Colonic mucosa (tissue), 4 donors: ENCODE measurements at regions not wholly inside any gene's neighbourhood (a gene's known extent, or its start where the extent isn't known, plus 50 kb on each side); places are given as distances from the start of the nearest gene placed in this dataset.

Source experiments
- DNase-seq: peaks from one replicate; pipeline ENCODE4 v3.0.0-alpha.2; 2020
- H3K27ac ChIP-seq: fragments of 200-600 bp; one replicate; pipeline ENCODE4 v1.8.0; 2021
- H3K27me3 ChIP-seq: fragments of 200-600 bp; one replicate; pipeline ENCODE4 v1.8.0; 2021
- H3K36me3 ChIP-seq: fragments of 200-600 bp; one replicate; pipeline ENCODE4 v1.8.0; 2021
- H3K4me1 ChIP-seq: fragments of 200-600 bp; one replicate; pipeline ENCODE4 v1.8.0; 2021; ENCODE audit warnings: mild to moderate bottlenecking
- H3K4me3 ChIP-seq: fragments of 200-600 bp; one replicate; pipeline ENCODE4 v1.8.0; 2021
- H3K9ac ChIP-seq, 2 donors: one replicate each; pipeline ENCODE4 v1.7.0; 2013; ENCODE audit warnings: control low read depth in 2 of 2, low read depth in 2 of 2, low read length in 2 of 2
- H3K9me3 ChIP-seq: fragments of 200-600 bp; one replicate; pipeline ENCODE4 v1.8.0; 2021
- intact Hi-C: fragments of 100-400 bp; cut with DNase I; formaldehyde crosslinking; loops from one replicate; pipeline ENCODE4 v1.14.1; 2022
- TF ChIP-seq, protein P1 (sequence below): fragments of 200-600 bp; IDR thresholded peaks from one replicate; pipeline ENCODE4 v1.8.0; 2022; ENCODE audit warnings: antibody characterized with exemption, mild to moderate bottlenecking
- donor health status: healthy.
- donor health status: DM: no; HTN: no; CAD: no.
- donor health status: DM: no; HTN: no; CAD: no.

DNA sequence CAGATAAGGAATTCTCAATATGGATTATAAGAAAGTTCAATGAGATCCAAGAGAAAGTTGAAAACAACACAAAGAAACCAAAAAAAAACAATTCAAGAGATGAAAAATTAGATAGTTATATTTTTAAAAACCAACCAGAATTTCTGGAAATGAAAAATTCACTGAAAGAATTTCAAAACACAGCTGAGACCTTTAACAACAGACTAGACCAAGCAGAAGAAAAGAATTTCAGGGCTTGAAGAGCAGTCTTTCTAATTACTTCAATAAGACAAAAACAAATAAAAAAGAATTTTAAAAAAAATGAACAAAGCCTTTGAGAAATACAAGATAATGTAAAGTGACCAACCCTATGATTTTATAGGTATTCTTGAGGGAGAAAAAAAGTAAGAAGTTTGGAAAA lies 155.4 kb downstream of the ZMAT3 start:
- intact Hi-C loops: no loop called here
- no peak for DNase-seq
- no peak overlapping the region for H3K27ac ChIP-seq
- no peak overlapping the region for H3K4me3 ChIP-seq
- no peaks in the 10 kb centered on the region for H3K27me3 ChIP-seq
- no peaks in the 10 kb centered on the region for H3K36me3 ChIP-seq
- TF ChIP-seq, protein P1, sequence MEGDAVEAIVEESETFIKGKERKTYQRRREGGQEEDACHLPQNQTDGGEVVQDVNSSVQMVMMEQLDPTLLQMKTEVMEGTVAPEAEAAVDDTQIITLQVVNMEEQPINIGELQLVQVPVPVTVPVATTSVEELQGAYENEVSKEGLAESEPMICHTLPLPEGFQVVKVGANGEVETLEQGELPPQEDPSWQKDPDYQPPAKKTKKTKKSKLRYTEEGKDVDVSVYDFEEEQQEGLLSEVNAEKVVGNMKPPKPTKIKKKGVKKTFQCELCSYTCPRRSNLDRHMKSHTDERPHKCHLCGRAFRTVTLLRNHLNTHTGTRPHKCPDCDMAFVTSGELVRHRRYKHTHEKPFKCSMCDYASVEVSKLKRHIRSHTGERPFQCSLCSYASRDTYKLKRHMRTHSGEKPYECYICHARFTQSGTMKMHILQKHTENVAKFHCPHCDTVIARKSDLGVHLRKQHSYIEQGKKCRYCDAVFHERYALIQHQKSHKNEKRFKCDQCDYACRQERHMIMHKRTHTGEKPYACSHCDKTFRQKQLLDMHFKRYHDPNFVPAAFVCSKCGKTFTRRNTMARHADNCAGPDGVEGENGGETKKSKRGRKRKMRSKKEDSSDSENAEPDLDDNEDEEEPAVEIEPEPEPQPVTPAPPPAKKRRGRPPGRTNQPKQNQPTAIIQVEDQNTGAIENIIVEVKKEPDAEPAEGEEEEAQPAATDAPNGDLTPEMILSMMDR: no peak
- no peak overlapping the region for H3K9ac ChIP-seq
- H3K9me3 ChIP-seq: no peaks in the 10 kb centered on the region
- H3K4me1 ChIP-seq: no peaks in the 10 kb centered on the region

DNA sequence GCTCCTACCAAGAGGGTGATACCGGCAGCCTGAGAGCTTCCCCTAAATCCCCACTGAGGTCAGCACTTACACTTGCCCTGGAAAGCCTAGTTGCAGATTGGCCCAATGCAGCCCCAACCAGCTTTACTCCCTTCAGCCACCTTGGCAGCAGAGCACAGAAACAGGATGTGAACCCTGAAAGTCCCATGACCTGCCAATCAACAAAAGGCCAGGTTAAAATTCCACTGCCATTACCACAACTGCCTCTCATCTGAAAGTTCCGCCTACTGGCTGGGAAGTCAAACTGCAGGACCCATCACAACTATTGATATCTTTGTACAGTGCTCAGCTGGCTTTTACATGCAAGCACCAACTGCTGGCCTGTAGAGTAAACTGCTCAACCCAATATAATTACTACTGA lies 156.2 kb downstream of the ZMAT3 start:
- TF ChIP-seq, protein P1: no peak
- H3K27ac ChIP-seq: no peak overlapping the region
- no peaks in the 10 kb centered on the region for H3K4me1 ChIP-seq
- no peaks in the 10 kb centered on the region for H3K27me3 ChIP-seq
- intact Hi-C loops: no loop called here
- H3K4me3 ChIP-seq: no peak overlapping the region
- H3K9me3 ChIP-seq: no peaks in the 10 kb centered on the region
- no peaks in the 10 kb centered on the region for H3K36me3 ChIP-seq
- DNase-seq: no peak
- no peak overlapping the region for H3K9ac ChIP-seq

DNA sequence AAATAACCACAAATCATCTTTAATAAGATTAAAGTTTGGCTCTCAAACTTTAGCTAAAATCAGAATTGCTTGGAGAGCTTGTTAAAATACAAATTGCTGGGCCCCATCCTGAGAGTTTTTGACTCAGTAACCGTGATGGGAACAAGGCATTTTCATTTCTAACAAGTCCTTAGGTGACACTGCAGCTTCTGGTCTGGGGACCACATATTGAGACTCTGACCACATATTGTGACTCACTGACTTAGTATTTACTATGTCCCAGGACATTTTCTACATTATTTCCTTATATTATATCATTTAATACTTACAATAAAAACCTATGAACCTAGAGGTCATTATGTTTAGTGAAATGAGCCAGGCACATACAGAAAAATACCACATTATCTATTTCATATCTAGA lies 164.5 kb downstream of the ZMAT3 start:
- DNase-seq: no peak
- Histone ChIP-seq H3K9me3 (no peaks in the 10 kb centered on the region), H3K9ac (no peak overlapping the region), H3K27ac (no peak overlapping the region), H3K4me3 (no peak overlapping the region), H3K4me1 (no peaks in the 10 kb centered on the region), H3K27me3 (no peaks in the 10 kb centered on the region), H3K36me3 (no peaks in the 10 kb centered on the region)
- TF ChIP-seq, protein P1: no peak
- intact Hi-C loops: no loop called here

DNA sequence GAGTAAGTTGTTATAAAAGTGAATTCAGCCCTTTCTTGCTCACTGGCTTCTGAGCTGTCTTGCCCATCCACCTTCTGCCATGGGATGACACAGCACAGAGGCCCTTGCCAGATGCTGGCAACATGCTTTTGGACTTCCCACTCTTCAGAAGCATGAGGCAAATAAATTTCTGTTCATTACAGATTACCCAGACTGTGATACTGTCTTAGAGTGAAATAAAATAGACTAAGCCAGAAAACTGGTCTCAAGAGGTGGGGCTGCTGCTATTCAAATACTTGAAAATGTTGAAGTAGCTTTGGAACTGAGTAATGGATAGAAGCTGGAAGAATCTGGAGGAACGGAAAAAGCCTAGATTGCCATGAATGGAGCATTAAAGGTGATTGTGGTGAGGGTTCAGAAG lies 170.4 kb downstream of the ZMAT3 start:
- TF ChIP-seq, protein P1: no peak
- no peak for DNase-seq
- H3K36me3 ChIP-seq: no peaks in the 10 kb centered on the region
- no peak overlapping the region for H3K4me3 ChIP-seq
- intact Hi-C loops: no loop called here
- no peaks in the 10 kb centered on the region for H3K27me3 ChIP-seq
- no peaks in the 10 kb centered on the region for H3K9me3 ChIP-seq
- H3K9ac ChIP-seq: no peak overlapping the region
- no peak overlapping the region for H3K27ac ChIP-seq
- H3K4me1 ChIP-seq: no peaks in the 10 kb centered on the region

DNA sequence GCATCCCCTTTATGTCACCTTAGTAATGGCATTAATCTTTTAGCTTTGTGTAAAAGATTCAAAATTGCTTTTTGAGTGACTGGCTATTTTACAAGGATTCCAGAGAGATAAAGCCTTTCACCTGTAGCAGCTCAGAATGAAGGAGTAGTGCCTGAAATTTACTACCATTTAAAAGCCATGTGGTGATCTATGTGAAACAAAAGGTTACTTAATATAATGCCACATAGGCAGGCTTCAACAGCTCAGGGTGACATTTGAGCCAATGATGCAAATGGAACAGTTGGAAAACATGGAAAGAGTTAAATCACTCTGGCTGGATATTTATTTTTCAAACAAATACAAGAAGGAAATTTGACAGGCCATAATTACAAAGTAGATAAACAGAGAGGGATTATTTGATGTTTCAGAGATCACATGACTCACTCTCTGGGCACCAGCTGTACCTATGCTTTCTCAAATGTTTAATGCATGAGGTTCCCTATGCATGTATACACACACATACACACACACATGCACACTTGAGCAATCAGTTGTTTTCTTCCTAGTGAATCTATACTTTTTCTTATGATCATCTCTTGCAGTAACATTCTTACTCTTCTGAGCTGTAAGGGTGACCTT lies 171.5 kb downstream of the ZMAT3 start:
- Histone ChIP-seq H3K4me1 (no peaks in the 10 kb centered on the region), H3K9me3 (no peaks in the 10 kb centered on the region), H3K27me3 (no peaks in the 10 kb centered on the region), H3K27ac (no peak overlapping the region), H3K9ac (no peak overlapping the region), H3K4me3 (no peak overlapping the region), H3K36me3 (no peaks in the 10 kb centered on the region)
- TF ChIP-seq, protein P1: no peak
- DNase-seq: no peak
- intact Hi-C loops: no loop called here
